ENCODE measurements at regions not wholly inside any gene's neighbourhood (a gene's known extent, or its start where the extent isn't known, plus 50 kb on each side); places are given as distances from the start of the nearest gene placed in this dataset.

GRCh38 chr16:82337355-82337754 lies 167.3 kb upstream of the MPHOSPH6 start:
- in situ Hi-C loops (cut with MboI) (no loop called here), intact Hi-C loops (cut with micrococcal nuclease; ENCODE audit: unreplicated experiment) (no loop called here)
- Histone ChIP-seq H3K9me3 (replicated peaks; ENCODE audit: control insufficient read depth, insufficient read depth, low read length) (no peaks in the 10 kb centered on the region), H3K4me2 (ENCODE audit: control insufficient read depth, insufficient read depth) (no peak overlapping the region), H3K27me3 (replicated peaks in 1 of 2; ENCODE audit: control insufficient read depth in 2 of 2, insufficient read depth in 2 of 2, low read length in 1 of 2) (no peaks in the 10 kb centered on the region), H3K4me3 (no peak overlapping the region), H3K36me3 (ENCODE audit: control insufficient read depth in 2 of 2, insufficient read depth in 2 of 2, low read length in 1 of 2) (no peaks in the 10 kb centered on the region), H3K4me1 (ENCODE audit: control insufficient read depth, insufficient read depth, low read length) (no peaks in the 10 kb centered on the region), H3K27ac (ENCODE audit: control insufficient read depth, insufficient read depth) (no peak overlapping the region), H2AFZ (ENCODE audit: control insufficient read depth, low read depth, low read length) (no peak overlapping the region), H3K79me2 (ENCODE audit: control insufficient read depth, insufficient read depth, low read length) (no peaks in the 10 kb centered on the region), H3K9ac (ENCODE audit: control insufficient read depth, insufficient read depth, low read length) (no peak overlapping the region), H4K20me1 (ENCODE audit: control insufficient read depth, insufficient read depth) (no peaks in the 10 kb centered on the region)
- BruUV-seq (replicated peaks): no TSS peak
- no peak for DNase-seq (ENCODE audit: low read depth, low spot score)
- TF ChIP-seq JUNB (IDR thresholded peaks at IDR 0.05) (no peak), HSF1 (IDR thresholded peaks at IDR 0.05; ENCODE audit: low read depth, low read length) (no peak), MTA3 (IDR thresholded peaks at IDR 0.05; ENCODE audit: borderline replicate concordance, low read length) (no peak), USF2 (IDR thresholded peaks at IDR 0.05; ENCODE audit: borderline replicate concordance, low read depth, low read length) (no peak)
- CTCF ChIA-PET: interaction anchor here (1.3 kb wide), 1 partner anchor 73 kb away, joined by 3 read pairs; no protein-coding TSS in a partner anchor
- POLR2A ChIA-PET: no interaction called here
- RAD21 ChIA-PET (ENCODE audit: unreplicated experiment): no interaction called here
- 18% methylated on average over 3 of the region's 3 CpGs for WGBS (ENCODE audit: insufficient coverage, insufficient replicate concordance, low lambda C conversion rate, missing lambda C conversion rate)
- no peak for ATAC-seq
- no peak for FAIRE-seq
- SMC1A ChIA-PET (ENCODE audit: uncharacterized antibody, unreplicated experiment): no interaction called here

All from GM12878 (cell line).